BJ (cell line): ENCODE measurements at regions not wholly inside any gene's neighbourhood (a gene's known extent, or its start where the extent isn't known, plus 50 kb on each side); places are given as distances from the start of the nearest gene placed in this dataset.
A peak's percentile ranks its signal among the peaks of the same experiment; 100 is the strongest.

Experiments used
- CTCF ChIA-PET: fragments of 350-600 bp; formaldehyde crosslinking; extraction: SDS; loops from one replicate; lab custom pipeline; 2021; ENCODE audit warnings: antibody characterized with exemption, inconsistent platforms; lab: Yijun Ruan, JAX
- POLR2A ChIA-PET: fragments of 300-600 bp; sonication (Branson Sonifier 250); formaldehyde crosslinking; extraction: SDS; loops from one replicate; lab custom pipeline; 2021; ENCODE audit warnings: antibody characterized with exemption; lab: Charles Lee
- DNase-seq: peaks from one replicate; pipeline ENCODE4 v3.0.0-alpha.2; 2011; ENCODE audit warnings: low read depth
- H3K27me3 ChIP-seq: 2 replicates; pipeline ENCODE4 v1.6.0; 2011; ENCODE audit warnings: low read length; ENCODE audit not compliant: control insufficient read depth, insufficient read depth
- H3K36me3 ChIP-seq: 2 replicates; pipeline ENCODE4 v1.5.1; 2011; ENCODE audit warnings: low read length; ENCODE audit not compliant: control insufficient read depth, insufficient read depth
- H3K4me3 ChIP-seq: 2 replicates; pipeline ENCODE4 v1.5.1; 2011; ENCODE audit warnings: low read depth, mild to moderate bottlenecking, control low read depth, low read length
- TF ChIP-seq, protein P1 (sequence below): IDR thresholded peaks from 2 replicates; pipeline ENCODE4 v1.5.1; 2011; ENCODE audit warnings: low read depth, mild to moderate bottlenecking, control low read depth, inconsistent platforms, low read length, moderate library complexity; ENCODE audit not compliant: insufficient read depth

GRCh38 chr11:120004723-120005122, 133.2 kb downstream of the TRIM29 start:
- TF ChIP-seq, protein P1, sequence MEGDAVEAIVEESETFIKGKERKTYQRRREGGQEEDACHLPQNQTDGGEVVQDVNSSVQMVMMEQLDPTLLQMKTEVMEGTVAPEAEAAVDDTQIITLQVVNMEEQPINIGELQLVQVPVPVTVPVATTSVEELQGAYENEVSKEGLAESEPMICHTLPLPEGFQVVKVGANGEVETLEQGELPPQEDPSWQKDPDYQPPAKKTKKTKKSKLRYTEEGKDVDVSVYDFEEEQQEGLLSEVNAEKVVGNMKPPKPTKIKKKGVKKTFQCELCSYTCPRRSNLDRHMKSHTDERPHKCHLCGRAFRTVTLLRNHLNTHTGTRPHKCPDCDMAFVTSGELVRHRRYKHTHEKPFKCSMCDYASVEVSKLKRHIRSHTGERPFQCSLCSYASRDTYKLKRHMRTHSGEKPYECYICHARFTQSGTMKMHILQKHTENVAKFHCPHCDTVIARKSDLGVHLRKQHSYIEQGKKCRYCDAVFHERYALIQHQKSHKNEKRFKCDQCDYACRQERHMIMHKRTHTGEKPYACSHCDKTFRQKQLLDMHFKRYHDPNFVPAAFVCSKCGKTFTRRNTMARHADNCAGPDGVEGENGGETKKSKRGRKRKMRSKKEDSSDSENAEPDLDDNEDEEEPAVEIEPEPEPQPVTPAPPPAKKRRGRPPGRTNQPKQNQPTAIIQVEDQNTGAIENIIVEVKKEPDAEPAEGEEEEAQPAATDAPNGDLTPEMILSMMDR = no peak
- no peak for DNase-seq
- POLR2A ChIA-PET = no interaction called here
- Histone ChIP-seq H3K27me3 (peaks cover 4% of the 10 kb centered on the region), H3K36me3 (no peaks in the 10 kb centered on the region), H3K4me3 (no peak overlapping the region)
- CTCF ChIA-PET = interaction anchor here (1.3 kb wide), 1 partner anchor 103 kb away, joined by 4 read pairs; no protein-coding TSS in a partner anchor

GRCh38 chr11:120001178-120002090, 136.5 kb downstream of the TRIM29 start:
- POLR2A ChIA-PET = no interaction called here
- DNase-seq = no peak
- TF ChIP-seq, protein P1 = no peak
- Histone ChIP-seq H3K27me3 (peaks cover 2% of the 10 kb centered on the region; the same call in 1 of the 2 replicates), H3K4me3 (no peak overlapping the region), H3K36me3 (no peaks in the 10 kb centered on the region)
- CTCF ChIA-PET = interaction anchor here (1.6 kb wide), 1 partner anchor 107 kb away, joined by 4 read pairs; no protein-coding TSS in a partner anchor

- CTCF ChIA-PET = interaction anchor here (1.0 to 2.5 kb wide), 3 partner anchors 12 to 108 kb away, joined by 4 to 9 read pairs (median 7); no protein-coding TSS in a partner anchor
- TF ChIP-seq, protein P1 = peak; percentile 20; the same call in 1 of the 2 replicates
- POLR2A ChIA-PET = no interaction called here
These were observed 138.7 kb downstream of the TRIM29 start for GRCh38 chr11:119999220-119999619.

GRCh38 chr11:119996556-119996955, 141.4 kb downstream of the TRIM29 start:
- no peak overlapping the region for H3K4me3 ChIP-seq
- TF ChIP-seq, protein P1 = no peak
- DNase-seq = no peak
- no peaks in the 10 kb centered on the region for H3K36me3 ChIP-seq
- no peaks in the 10 kb centered on the region for H3K27me3 ChIP-seq
- POLR2A ChIA-PET = no interaction called here
- CTCF ChIA-PET = no interaction called here

More at GRCh38 chr11:119999220-119999619, 138.7 kb downstream of the TRIM29 start:
- H3K36me3 ChIP-seq = no peaks in the 10 kb centered on the region
- peaks cover 2% of the 10 kb centered on the region; the same call in 1 of the 2 replicates for H3K27me3 ChIP-seq
- no peak overlapping the region for H3K4me3 ChIP-seq
- no peak for DNase-seq

- Histone ChIP-seq H3K36me3 (no peaks in the 10 kb centered on the region), H3K27me3 (peaks cover 1% of the 10 kb centered on the region; the same call in 1 of the 2 replicates), H3K4me3 (no peak overlapping the region)
- DNase-seq = no peak
- CTCF ChIA-PET = no interaction called here
- TF ChIP-seq, protein P1 = no peak
- POLR2A ChIA-PET = no interaction called here
These were observed 142.0 kb downstream of the TRIM29 start for GRCh38 chr11:119995730-119996491.
